ENCODE measurements at regions not wholly inside any gene's neighbourhood (a gene's known extent, or its start where the extent isn't known, plus 50 kb on each side); places are given as distances from the start of the nearest gene placed in this dataset.
"Not testable (repeated sequence)": the region's sequence is repeated elsewhere in the genome, so short reads cannot be mapped to it uniquely, and the experiment has no call there.

DNA sequence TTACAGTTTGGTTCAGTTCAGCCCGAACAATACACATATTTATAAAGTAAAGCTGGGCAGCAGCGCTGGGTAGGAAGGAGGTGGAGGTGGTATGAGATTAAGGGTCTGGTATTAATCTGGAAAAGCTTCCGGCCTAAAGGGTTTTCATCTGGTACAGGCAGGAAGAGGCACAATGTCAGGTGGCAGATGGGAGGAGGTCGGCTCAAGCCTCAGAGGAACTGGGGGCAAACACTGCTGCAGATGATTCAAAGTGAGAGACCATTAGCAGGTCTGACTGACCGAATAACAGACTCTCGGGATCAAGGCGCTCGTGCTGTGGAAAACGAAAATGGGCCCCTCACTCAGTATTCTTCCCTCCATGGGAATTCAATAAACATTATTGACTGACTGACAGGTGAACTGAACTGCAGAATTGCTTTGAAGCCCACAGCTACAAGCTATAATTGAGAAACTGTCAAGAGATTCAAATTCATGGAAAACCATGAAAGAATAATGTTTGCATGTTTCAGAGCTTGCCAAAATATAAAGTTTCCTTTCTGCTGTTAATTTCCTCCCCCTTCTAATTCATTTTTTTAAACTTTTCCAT, 75.3 kb downstream of the TMEM167A start:
- no peak for DNase-seq (ENCODE audit: low spot score)

DNA sequence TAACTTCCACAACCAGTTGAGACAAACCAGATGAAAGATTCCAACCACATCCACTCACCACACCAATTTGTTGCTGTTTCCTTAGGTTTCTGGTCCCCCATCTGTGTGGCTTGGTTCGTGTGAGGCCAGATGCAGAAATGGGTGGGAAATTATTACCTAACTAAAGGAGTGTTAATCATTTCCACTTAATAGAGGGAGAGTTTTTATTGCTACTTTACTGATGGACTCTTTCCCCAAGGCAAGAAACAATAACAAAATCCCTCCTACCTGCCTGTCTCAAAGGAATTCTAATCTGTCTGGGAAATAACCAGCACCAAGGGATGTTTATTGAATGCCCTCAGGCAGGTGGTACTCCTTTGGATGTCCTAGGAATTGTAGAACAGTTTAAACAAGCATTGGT, 76.3 kb downstream of the TMEM167A start:
- no peak for DNase-seq (ENCODE audit: low spot score)

DNA sequence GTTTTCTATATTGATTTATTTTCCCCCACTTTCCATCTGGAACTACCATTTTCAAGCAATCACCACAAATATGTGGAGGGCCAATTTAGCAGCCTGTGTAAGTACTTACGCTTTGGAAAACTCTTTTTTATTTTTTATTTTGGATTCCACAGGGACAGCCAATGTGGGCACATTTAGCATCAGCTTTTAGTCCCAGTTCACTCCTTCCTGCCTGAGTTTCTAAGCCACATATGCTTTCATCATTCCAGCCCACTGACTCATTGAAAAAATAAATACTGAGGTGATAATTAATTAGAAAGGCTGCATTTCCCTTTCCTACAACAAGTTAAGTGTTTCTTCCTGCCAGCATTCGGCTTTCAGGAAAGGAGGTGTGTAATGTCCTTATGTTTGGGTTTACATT, 76.8 kb downstream of the TMEM167A start:
- no peak for DNase-seq (ENCODE audit: low spot score)

DNA sequence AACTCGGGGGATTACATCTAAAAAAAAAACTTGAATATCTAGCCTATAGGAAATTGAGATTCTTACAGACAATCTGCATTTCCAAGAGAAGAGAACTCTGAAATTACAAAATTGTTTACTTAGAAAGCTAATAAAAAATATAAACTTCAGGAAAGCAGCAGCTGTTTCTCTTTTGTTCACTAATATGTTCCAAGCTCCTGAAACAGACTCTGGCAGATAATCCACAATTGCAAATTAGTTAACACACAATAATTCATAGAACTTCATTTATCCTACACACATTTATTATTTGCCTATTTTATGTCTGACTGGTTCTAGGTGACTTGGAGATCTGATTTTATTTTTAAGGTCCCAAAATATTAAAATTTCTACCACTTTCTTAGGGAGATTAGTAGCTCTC, 83.8 kb downstream of the TMEM167A start:
- no peak for DNase-seq (ENCODE audit: low spot score)

DNA sequence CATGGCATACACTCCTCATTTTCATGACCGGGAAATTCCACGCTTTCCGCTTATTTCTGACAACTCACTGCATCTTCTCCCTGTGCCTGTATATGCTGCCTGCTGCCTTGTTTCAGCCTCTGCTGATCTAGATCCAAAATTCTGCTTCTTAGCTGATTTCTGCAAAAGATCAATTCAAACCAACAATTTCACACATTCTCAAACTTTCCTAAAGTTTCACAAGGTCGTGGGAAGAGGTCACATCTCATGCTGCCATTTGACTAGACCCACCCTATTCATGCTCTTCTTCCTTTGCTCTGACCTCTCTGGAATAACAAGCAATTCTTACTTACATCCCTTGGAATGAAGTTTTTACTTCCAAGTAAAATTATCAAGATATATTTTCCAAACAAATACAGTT, 84.5 kb downstream of the TMEM167A start:
- no peak for DNase-seq (ENCODE audit: low spot score)

DNA sequence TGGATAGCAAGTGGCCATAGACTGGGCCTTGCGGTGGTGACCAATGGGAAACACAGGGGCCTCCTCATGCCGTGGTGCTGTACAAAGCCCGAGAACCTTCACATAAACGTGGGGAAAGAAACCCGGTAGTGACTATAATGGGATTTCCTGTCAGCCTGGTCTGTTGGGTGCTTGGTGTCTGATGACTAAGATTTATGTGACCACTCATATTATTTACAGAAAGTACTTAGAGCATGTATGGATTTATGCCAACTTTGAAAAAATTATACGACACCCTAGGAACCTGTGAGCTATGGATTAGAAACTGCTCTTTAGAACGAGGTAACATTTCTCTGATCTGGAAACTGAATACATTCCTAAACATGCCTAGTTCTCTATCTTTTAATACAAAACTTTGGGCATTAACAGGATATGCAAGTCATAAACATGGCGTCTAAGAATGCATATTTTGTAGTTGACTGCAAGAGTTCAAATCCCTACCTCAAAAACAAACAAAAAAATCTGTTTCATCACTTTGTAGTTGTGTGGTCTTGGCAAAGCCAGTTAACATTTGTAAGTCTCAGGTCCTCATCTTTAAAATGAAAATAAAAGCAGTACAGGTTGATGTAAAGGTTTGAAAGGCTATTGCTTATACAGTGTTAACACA, 85.4 kb downstream of the TMEM167A start:
- DNase-seq (ENCODE audit: low spot score) = no peak

DNA sequence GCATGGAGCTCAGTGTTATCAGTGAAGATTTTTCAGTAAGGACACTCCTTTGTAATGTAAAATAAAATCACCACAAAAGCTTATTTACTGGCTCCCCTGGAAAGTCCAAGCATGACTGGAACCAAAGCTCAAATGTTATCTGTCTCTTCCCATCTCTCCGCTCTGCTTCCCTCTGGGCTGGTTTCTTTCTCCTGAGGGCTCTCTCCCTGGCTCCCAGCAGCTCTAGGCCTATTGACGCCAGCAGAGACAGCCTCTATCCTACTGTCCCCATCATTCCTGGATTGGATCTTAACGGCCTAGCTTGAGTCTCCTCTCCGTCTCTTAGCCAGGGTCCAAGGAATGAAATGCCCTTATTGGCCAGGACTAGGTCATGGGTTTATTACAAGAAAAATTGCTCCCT, 86.1 kb downstream of the TMEM167A start:
- DNase-seq (ENCODE audit: low spot score) = no peak

DNA sequence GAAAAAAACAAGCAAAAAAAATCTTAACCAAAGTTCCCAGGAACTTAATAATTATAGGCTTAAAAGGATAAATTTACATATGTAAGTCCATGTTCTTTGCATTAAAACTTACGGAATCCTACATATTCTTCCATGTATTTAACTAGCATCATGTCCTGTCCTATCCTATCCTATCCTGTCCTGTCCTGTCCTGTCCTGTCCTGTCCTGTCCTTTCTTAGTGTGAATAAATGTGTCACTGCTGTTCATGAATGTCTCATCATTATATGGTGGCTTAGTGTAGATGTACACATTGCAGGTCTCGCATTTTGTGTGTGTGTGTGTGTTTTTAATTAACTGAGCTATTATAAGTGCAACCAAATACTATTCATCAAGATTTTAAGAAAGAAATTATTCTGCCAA, 90.0 kb downstream of the TMEM167A start:
- no peak for DNase-seq (ENCODE audit: low spot score)

DNA sequence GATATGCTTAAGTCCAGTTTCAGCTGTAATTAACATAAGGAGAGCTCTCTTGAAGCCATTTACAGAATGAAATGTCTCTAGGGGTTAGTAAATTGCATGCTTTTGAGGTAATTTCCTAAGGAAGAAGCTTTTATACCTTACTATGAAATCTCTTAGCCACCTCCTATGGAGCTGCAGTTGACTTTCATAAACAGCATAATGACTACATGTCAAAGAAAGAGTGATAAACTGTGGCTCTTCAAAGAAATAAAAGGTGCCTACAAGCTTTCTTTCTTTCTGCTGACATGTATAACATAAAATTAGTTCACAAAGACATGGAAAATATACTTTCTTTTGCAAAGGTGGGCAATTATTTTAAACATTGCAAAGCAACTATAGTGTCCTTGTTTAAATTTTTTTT, 90.8 kb downstream of the TMEM167A start:
- no peak for DNase-seq (ENCODE audit: low spot score)

DNA sequence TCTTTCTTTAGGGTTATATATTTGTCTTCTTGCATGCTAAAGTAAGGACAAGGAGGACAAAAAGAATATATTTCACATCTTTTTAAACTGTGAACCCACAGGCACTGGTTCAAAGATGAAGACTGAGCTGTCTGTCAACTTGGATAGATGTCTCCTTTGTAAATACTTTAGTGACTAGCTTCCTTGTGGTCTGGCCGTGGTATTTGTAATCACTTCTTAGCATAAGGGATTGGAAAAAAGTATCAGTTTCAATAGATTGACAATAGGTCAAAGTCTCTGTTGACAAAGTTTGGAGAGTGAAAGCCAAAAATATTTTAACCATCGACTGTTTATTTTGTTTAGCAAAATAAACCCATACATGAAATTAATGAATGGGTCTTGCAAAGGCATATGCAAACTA, 91.4 kb downstream of the TMEM167A start:
- no peak for DNase-seq (ENCODE audit: low spot score)

DNA sequence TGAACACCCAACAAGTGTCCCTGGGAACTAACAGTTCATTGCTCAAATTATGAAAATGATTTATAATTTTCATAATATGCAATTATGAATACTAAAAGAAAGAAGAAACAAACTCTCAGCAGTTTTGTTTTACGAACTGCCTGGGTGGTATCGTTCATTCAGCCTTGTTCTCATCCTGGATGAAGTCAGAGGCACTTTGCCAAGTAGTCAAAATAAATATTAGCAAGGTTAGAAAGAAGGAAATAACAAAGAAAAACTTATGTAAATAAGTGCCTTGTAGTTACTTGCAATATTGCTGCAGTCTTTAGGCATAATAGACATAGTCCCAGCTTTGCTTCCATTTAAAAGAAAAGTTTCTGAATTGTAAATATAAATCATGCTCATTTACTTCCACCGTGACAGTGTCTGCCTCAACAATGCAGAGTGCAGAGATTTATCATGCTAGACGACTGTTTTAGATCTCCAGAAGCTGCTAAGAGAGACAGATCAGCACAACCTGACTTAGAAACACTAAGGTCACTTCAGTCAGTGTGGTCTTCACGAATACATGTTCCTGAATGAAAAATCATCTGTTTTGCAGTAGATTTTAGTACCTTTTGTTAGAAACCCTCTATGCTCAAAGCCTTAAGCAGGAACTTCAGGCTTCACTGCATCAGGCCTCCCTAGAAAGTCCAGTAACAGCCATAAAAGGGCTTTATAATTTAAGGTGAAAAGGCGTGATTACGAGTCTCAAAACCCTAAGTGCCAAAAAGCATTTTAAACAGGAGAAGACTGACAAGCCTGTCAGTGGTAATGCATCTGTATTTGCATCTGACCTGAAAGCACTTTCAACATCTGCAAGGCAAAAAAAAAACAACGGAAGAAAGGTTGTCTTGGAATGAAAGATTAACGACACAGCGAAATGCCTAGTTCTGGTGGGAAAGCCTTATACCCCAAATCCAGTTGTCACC, 92.1 kb downstream of the TMEM167A start:
- DNase-seq (ENCODE audit: low spot score) = no peak

DNA sequence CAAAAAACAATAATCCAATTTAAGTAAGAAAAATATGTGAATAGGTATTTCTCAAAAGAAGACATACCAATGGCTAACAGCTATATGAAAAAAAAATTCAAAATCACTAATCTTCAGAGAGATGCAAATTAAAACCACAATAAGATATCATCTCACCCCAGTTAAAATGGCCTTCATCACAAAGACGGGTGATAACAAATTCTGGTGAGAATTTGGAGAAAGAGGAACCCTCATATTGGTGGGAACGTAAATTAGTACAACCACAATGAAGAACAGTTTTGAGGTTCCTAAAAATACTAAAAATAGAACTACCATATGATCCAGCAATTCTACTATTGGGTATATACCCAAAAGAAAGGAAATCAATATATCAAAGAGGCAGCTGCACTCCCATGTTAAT, 94.3 kb downstream of the TMEM167A start:
- no peak for DNase-seq (ENCODE audit: low spot score)

DNA sequence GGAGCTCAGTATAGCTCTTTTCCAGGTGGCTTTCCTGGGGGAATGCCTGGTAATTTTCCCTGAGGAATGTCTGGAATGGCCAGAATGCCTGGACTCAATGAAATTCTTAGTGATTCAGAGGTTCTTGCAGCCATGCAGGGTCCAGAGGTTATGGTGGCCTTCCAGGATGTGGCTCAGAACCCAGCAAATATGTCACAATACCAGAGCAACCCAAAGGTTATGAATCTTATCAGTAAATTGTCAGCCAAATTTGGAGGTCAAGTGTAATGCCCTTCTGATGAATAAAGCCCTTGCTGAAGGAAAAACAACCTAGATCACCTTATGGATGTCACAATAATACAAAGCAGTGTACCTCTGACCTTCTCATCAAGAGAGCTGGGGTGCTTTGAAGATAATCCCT, 100.3 kb downstream of the TMEM167A start:
- DNase-seq (ENCODE audit: low spot score) = not testable (repeated sequence)

DNA sequence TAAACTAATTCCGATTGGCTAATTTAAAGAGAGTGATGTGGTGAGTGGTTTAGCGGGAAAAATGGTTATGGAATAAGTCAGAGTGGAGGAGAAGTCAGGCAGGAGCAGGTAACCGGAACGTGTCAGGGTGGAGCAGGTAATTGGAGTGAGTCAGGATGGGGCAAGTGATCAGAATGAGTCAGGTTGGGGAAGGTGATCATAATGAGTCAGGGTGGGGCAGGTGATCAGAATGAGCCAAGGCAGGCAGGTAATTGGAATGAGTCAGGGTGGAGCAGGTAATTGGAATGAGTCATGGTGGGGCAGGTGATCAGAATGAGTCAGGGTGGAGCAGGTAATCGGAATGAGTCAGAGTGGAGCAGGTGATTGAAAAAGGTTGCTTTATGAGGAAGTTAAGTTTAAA, 101.4 kb downstream of the TMEM167A start:
- DNase-seq (ENCODE audit: low spot score) = no peak

DNA sequence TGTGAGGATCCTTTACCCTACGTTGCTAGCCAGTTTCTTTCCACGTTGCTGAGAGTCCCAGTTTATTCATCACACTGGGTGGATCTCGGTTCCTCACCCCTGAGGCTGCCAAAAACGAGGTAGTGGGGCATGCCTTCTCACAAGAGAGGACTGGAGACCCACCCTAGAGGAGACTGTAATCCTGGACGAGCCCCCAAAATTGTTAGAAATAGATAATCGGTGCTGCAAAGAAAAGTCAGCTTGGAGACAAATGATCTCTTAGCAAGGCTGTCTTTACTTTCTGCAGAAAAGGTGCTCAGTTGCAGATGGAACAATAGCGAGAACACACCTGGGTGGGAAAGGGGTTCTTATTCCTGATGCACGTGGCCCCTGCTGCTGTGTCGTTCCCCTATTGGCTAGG, 101.8 kb downstream of the TMEM167A start:
- DNase-seq (ENCODE audit: low spot score) = no peak

DNA sequence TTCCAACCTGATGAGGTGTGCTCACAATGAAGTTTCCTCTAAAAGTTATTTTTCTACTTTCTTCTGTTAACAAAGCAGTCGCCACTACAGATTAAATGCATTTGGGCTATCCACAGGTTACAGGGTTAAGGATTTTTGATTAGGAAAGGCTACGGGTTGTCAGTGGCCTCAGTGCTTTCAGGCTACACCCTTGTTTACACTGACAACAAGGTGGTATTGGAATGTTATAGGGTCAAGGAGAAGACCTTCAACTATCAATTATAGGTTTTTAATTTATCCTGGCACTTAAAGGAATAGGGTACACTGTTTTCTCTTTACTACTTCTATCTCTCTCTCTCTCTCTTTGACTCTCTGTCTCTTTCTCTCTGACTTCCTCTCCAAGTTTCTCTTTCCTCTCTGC, 102.8 kb downstream of the TMEM167A start:
- not testable (repeated sequence) for DNase-seq (ENCODE audit: low spot score)

DNA sequence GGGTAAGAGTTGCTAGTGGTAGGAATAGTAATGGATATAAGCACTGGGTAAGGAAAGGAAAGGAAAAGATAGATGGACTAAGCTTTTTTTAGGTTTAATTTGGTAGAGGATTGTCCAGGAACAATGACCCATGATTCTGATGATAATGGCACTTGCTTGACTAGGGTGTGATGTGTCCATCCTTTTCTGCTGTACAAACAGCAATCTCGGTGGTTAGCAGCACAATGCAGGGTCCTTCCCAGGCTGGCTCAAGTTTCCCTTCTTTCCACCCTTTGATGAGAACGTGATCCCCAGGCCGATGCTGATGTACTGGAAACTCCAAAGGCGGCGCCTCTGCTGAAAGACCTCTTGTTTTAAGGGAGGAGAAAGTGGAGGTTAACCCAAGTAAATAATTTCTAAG, 105.3 kb downstream of the TMEM167A start:
- DNase-seq (ENCODE audit: low spot score) = no peak

DNA sequence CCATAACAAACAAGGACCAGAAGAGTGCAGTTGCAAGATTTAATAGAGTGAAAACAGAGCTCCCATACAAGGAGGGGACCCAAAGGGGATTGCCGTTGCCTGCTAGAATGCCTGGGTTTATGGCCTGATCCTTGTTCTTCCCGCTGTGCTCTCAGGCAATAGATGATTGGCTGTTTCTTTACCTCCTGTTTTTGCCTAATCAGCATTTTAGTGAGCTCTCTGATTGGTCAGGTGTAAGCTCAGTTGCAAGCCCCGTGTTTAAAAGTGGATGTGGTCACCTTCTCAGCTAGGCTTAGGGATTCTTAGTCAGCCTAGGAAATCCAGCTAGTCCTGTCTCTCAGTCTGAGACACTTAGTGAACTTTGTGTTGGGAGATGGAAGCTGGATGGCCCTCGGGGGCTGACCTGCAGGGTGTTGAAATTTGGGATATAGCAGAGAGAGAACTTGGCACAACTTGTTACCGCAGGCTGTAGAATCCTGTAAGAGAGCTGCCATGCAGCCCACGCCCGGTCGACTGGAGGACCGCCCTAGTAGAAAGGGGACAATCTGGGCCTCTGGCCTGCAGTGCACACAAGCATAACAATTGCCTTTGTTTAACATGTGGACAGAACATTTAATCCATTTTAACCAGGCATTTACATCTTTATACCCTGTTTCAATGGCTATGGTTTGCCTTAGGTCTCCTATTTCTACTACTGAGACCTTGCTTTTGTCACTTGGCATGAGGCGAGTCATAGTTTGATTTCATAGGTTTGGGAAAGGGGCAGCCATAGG, 106.0 kb downstream of the TMEM167A start:
- not testable (repeated sequence) for DNase-seq (ENCODE audit: low spot score)

DNA sequence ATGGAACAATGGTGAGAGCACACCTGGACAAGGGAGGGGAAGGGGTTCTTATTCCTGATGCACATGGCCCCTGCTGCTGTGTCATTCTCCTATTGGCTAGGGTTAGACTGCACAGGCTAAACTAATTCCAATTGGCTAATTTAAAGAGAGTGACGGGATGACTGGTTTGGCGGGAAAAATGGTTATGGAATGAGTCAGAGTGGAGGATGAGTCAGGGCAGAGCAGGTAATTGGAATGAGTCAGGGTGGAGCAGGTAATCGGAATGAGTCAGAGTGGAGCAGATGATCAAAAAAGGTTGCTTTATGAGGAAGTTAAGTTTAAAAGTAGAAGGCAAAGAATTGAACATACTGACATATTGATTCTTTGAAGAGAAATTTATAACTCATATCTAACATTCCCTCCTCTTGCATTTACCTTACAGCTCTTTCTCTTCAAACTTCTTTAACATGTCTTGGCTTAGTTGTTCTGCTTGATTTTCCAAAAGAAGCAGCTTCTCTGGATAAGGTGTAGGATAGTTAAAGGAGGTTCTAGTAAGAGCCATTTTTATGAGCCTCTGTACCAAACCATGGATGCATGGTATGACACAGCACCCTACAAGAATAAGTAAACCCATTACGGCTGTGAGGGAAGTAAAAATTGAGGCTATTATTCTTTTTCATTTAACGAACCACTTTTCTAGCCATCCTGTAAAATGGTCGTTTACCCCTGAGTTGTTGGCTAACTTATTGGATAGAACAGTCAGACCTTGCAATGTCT, 107.8 kb downstream of the TMEM167A start:
- DNase-seq (ENCODE audit: low spot score) = not testable (repeated sequence)

DNA sequence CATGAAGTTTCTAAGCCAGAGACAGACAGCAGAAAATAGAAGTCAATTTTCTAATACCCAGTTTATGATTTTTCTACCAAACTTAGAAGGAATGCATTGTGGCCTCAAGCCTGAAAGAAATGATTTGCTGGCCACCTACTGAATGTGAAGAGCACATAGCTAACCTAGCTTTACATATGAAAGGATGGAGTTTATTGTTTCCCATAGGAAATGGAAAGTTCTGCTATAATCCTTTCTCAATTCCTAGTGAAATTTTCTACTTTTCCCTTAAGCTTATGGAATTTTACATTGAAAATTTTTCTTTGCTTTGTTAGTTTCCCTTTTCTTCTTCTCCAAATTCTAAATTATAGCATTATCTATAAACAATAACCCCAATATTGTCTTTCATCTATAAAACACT, 110.1 kb downstream of the TMEM167A start:
- no peak for DNase-seq (ENCODE audit: low spot score)

DNA sequence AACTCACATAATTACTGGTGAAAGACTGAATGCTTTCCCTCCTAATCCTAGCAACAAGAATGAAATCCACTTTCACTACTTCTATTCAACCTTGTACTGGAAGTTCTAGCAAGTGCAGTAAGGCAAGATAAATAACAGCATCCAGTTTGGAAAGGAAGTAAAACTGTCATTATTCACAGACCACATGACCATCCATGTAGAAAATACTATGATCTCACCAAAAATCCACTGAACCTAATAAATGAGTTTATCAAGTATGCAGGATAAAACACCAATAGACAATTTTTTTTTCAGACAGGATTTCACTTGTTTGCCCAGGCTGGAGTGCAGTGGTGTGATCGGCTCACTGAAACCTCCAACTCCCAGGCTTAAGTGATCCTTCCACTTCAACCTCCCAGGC, 117.7 kb downstream of the TMEM167A start:
- DNase-seq (ENCODE audit: low spot score) = no peak

DNA sequence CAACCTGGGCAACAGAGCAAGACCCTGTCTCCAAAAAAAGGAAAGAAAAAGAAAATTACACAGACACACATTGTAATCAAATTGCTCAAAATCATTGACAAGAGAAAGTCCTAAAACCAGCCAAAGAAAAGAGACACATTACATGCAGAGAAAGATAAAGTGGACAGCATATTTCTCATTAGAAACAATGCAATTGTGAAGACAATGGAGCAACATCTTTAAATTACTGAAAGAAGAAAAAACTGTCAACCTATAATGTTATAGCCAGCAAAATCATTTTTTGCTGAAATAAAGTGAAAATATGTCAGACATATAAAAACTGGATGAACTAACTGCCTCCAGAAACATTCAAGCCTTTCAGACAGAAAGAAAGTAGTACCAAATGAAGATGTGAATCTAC, 120.6 kb downstream of the TMEM167A start:
- no peak for DNase-seq (ENCODE audit: low spot score)
